ENCODE measurements at regions not wholly inside any gene's neighbourhood (a gene's known extent, or its start where the extent isn't known, plus 50 kb on each side); places are given as distances from the start of the nearest gene placed in this dataset.

- ChIA-PET CTCF (no interaction called here), POLR2A (no interaction called here)
- Histone ChIP-seq H3K36me3 (ENCODE audit: control insufficient read depth in 2 of 2, insufficient read depth in 1 of 2, low read length in 2 of 2) (no peaks in the 10 kb centered on the region), H3K9me3 (ENCODE audit: control insufficient read depth, insufficient read depth, low read depth, low read length) (no peaks in the 10 kb centered on the region), H3K4me3 (ENCODE audit: low read depth, low read length) (no peak overlapping the region), H3K27ac (ENCODE audit: extremely low read depth, low read depth, low read length) (no peak overlapping the region), H3K4me1 (ENCODE audit: control insufficient read depth, insufficient read depth, low read length) (no peaks in the 10 kb centered on the region)
- no peak for TF ChIP-seq ZNF138 (tag by site-specific recombination; IDR thresholded peaks at IDR 0.05; ENCODE audit: borderline replicate concordance)
- TF ChIP-seq ZNF394 (tag by site-specific recombination; IDR thresholded peaks at IDR 0.05; ENCODE audit: borderline replicate concordance), result no peak
- TF ChIP-seq ZFP37 (tag by site-specific recombination; IDR thresholded peaks at IDR 0.05), result no peak
- no peak for TF ChIP-seq ZIC2 (tag by site-specific recombination; IDR thresholded peaks at IDR 0.05)
- TF ChIP-seq ZNF214 (tag by site-specific recombination; IDR thresholded peaks at IDR 0.05; ENCODE audit: borderline replicate concordance), result no peak
- TF ChIP-seq ZNF157 (tag by site-specific recombination; IDR thresholded peaks at IDR 0.05), result no peak
- no peak for TF ChIP-seq ZNF521 (tag by site-specific recombination; IDR thresholded peaks at IDR 0.05)
- no peak for TF ChIP-seq ZNF174 (tag by site-specific recombination; IDR thresholded peaks at IDR 0.05)
- no peak for TF ChIP-seq ZNF571 (tag by site-specific recombination; IDR thresholded peaks at IDR 0.05)
- no peak for TF ChIP-seq ZNF549 (tag by site-specific recombination; IDR thresholded peaks at IDR 0.05)
- no peak for TF ChIP-seq ZNF670 (tag by site-specific recombination; IDR thresholded peaks at IDR 0.05; ENCODE audit: low read depth)
- TF ChIP-seq ZNF24 (tag by site-specific recombination; IDR thresholded peaks at IDR 0.05), result no peak
- TF ChIP-seq ZNF423 (tag by site-specific recombination; IDR thresholded peaks at IDR 0.05), result no peak
- no peak for TF ChIP-seq ZNF658 (tag by site-specific recombination; IDR thresholded peaks at IDR 0.05)
- TF ChIP-seq HOXA7 (CRISPR knock-in tag; IDR thresholded peaks at IDR 0.05; ENCODE audit: borderline replicate concordance), result no peak
These were observed 172.4 kb upstream of the PWP1 start for GRCh38 chr12:107513184-107513583.

- no peaks in the 10 kb centered on the region for H3K9me3 ChIP-seq (ENCODE audit: control insufficient read depth, insufficient read depth, low read depth, low read length)
- no peak for TF ChIP-seq ZNF394 (tag by site-specific recombination; IDR thresholded peaks at IDR 0.05; ENCODE audit: borderline replicate concordance)
- TF ChIP-seq PRDM4 (tag by site-specific recombination; IDR thresholded peaks at IDR 0.05), result no peak
- no peak for TF ChIP-seq ZNF426 (tag by site-specific recombination; IDR thresholded peaks at IDR 0.05)
- TF ChIP-seq ZNF776 (tag by site-specific recombination; IDR thresholded peaks at IDR 0.05; ENCODE audit: borderline replicate concordance), result no peak
- TF ChIP-seq MEIS1 (CRISPR knock-in tag; IDR thresholded peaks at IDR 0.05; ENCODE audit: borderline replicate concordance), result no peak
- TF ChIP-seq ZNF114 (tag by site-specific recombination; IDR thresholded peaks at IDR 0.05), result no peak
- TF ChIP-seq ZNF580 (tag by site-specific recombination; IDR thresholded peaks at IDR 0.05), result no peak
- TF ChIP-seq ZBTB49 (tag by site-specific recombination; IDR thresholded peaks at IDR 0.05; ENCODE audit: low read depth), result no peak
- TF ChIP-seq TCF7L2 (IDR thresholded peaks at IDR 0.05; ENCODE audit: borderline replicate concordance, low read depth, low read length), result no peak
- TF ChIP-seq HOXC10 (CRISPR knock-in tag; IDR thresholded peaks at IDR 0.05), result no peak
- TF ChIP-seq BCL11A (tag by site-specific recombination; IDR thresholded peaks at IDR 0.05; ENCODE audit: low read depth), result no peak
- TF ChIP-seq ZNF2 (tag by site-specific recombination; IDR thresholded peaks at IDR 0.05), result no peak
- TF ChIP-seq ZNF211 (tag by site-specific recombination; IDR thresholded peaks at IDR 0.05; ENCODE audit: low read depth), result no peak
- TF ChIP-seq ZNF792 (tag by site-specific recombination; IDR thresholded peaks at IDR 0.05), result no peak
- no peak for TF ChIP-seq INSM2 (tag by site-specific recombination; IDR thresholded peaks at IDR 0.05)
- TF ChIP-seq ZNF155 (tag by site-specific recombination; IDR thresholded peaks at IDR 0.05), result no peak
These were observed 171.8 kb upstream of the PWP1 start for GRCh38 chr12:107513636-107514400.

More at GRCh38 chr12:107513636-107514400, 171.8 kb upstream of the PWP1 start:
- ChIA-PET POLR2A (no interaction called here), CTCF (no interaction called here)
- no peak overlapping the region for H3K27ac ChIP-seq (ENCODE audit: extremely low read depth, low read depth, low read length)
- H3K4me3 ChIP-seq (ENCODE audit: low read depth, low read length), result no peak overlapping the region
- no peaks in the 10 kb centered on the region for H3K36me3 ChIP-seq (ENCODE audit: control insufficient read depth in 2 of 2, insufficient read depth in 1 of 2, low read length in 2 of 2)
- no peaks in the 10 kb centered on the region for H3K4me1 ChIP-seq (ENCODE audit: control insufficient read depth, insufficient read depth, low read length)
